ENCODE measurements at regions not wholly inside any gene's neighbourhood (a gene's known extent, or its start where the extent isn't known, plus 50 kb on each side); places are given as distances from the start of the nearest gene placed in this dataset.

DNA sequence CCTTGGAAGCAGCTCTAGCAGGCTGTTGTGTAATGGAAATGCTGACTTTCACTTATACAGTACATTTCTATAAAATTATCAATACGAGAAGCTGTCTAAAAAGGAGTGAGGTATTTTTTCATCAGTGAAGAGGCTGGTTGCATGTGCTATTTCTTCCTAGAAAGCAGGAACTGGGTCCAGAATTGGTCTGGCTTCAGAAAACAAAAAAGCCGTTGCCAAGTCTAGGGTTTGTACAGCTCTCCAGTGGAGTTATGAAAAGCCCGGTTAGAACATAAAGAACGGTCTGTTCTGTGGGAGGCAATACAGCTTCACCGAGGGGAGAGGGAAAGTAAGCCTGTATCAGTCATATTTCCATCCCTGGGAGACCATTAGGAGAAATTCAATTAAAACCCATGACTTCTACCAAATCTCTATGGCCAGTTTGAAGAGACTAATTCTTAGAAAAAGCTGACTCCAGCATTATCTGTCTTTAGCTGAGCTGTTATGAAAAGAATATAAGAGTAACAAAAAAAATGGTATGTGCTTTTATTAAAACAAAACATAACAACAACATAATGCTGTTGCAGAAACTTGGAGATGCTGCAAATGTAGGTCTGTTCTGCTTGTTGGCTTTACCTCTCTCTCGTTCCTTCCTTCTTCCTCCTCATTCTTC lies 217.0 kb downstream of the CMPK2 start:
- no peak for ATAC-seq (ENCODE audit: low read depth)
- H3K4me3 Mint-ChIP-seq, result no peak overlapping the region

DNA sequence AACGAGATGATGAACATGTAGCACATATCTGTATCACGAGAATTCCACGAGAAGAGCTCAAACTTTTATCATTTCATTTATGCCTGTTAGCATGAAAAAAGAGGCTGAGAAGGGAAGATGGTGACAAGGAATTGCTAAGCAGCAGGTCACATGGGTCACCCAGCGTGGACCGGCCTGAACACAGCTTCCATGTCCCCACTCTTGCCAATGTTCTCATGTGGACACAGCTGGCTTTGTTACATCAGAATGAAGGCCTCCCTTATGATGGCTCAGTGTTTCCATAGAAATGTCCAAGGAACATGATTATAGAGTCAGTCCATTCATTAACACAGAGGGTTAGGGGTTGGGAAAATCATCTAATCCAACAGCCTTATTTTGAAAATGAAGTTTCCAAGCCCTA lies 215.4 kb downstream of the CMPK2 start:
- H3K36me3 Mint-ChIP-seq, result no peaks in the 10 kb centered on the region
- H3K27ac Mint-ChIP-seq, result no peak overlapping the region
- H3K4me1 Mint-ChIP-seq, result no peaks in the 10 kb centered on the region
- ATAC-seq (ENCODE audit: low read depth) (no peak), DNase-seq (ENCODE audit: low spot score in 2 of 2) (no peak)
- no peaks in the 10 kb centered on the region for H3K27me3 Mint-ChIP-seq
- H3K9me3 Mint-ChIP-seq, result no peaks in the 10 kb centered on the region
- no peak overlapping the region for H3K4me3 Mint-ChIP-seq

More for the DNA sequence above, 217.0 kb downstream of the CMPK2 start:
- H3K9me3 Mint-ChIP-seq, result no peaks in the 10 kb centered on the region
- no peaks in the 10 kb centered on the region for H3K27me3 Mint-ChIP-seq
- DNase-seq (ENCODE audit: low spot score in 2 of 2), result no peak
- no peak overlapping the region for H3K27ac Mint-ChIP-seq
- no peaks in the 10 kb centered on the region for H3K4me1 Mint-ChIP-seq
- H3K36me3 Mint-ChIP-seq, result no peaks in the 10 kb centered on the region

DNA sequence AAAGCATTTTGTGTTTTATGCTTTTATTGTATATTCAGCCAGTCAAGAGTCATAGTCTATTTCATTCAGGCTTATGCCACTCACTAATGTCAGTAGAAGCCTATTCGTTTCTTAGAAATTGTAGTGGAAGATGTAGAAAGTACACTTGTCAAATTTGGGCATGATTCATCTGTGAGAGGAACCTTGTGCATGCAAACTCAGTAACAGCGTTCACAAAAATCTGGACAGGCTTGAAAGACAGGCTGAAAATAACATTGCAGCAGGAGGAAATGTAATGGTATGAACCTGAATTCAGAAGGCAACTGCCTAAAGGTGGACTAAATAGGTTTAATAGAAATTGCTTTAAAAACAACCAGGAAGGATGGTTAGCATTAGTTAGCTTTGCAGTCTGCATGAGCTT lies 213.5 kb downstream of the CMPK2 start:
- Mint-ChIP-seq H3K4me1 (no peaks in the 10 kb centered on the region), H3K4me3 (no peak overlapping the region), H3K9me3 (no peaks in the 10 kb centered on the region), H3K27me3 (peaks cover 2% of the 10 kb centered on the region), H3K36me3 (no peaks in the 10 kb centered on the region), H3K27ac (no peak overlapping the region)
- DNase-seq (ENCODE audit: low spot score in 2 of 2) (no peak), ATAC-seq (ENCODE audit: low read depth) (no peak)

DNA sequence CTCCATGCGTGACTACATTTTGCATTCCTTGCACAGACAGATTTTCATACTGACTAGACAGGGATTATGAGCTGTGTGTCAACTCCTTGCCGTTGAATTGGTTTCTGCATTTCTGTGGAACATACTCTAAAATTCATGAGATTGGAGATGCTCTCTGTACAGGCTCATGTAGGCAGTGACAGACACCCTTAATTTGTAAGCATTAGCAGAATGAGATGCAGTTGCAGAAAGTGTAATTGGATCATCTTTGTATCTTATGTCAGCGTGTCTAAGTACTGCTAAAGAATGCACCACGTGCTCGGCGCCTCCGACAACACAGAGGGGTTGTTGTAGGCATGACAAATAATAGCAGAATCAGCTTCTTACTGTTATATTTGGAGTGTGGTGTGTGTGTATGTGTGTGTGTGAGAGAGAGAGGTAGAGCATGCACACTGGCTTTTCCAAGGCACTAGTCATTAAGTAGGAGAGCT lies 212.4 kb downstream of the CMPK2 start:
- no peak for ATAC-seq (ENCODE audit: low read depth)
- peaks cover 2% of the 10 kb centered on the region for H3K27me3 Mint-ChIP-seq

DNA sequence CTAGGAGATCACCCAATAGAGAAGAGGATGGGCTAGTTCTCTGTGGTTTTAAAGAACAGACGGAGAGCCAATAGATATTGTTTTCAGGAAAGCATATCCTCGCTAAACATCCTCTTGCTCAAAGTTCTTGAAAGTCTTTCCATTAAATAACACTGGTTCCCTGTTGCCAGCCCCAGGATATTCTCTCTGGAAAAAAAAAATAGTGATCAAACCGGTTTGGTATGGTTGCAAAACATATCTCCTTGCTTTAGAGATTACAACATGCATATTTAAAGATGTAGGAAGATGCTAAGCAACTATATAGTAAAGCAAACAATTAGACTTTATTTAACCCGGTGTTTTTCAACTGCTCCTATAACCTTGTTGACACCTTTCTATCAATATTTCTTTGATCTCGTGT lies 211.4 kb downstream of the CMPK2 start:
- Mint-ChIP-seq H3K4me3 (no peak overlapping the region), H3K9me3 (peaks cover 1% of the 10 kb centered on the region), H3K36me3 (no peaks in the 10 kb centered on the region), H3K27ac (no peak overlapping the region), H3K4me1 (no peaks in the 10 kb centered on the region), H3K27me3 (peaks cover 2% of the 10 kb centered on the region)
- no peak for ATAC-seq (ENCODE audit: low read depth)
- DNase-seq (ENCODE audit: low spot score in 2 of 2), result no peak

More for the DNA sequence above, 212.4 kb downstream of the CMPK2 start:
- Mint-ChIP-seq H3K27ac (no peak overlapping the region), H3K4me1 (no peaks in the 10 kb centered on the region), H3K4me3 (no peak overlapping the region), H3K36me3 (no peaks in the 10 kb centered on the region), H3K9me3 (peaks cover 1% of the 10 kb centered on the region)
- DNase-seq (ENCODE audit: low spot score in 2 of 2), result no peak

DNA sequence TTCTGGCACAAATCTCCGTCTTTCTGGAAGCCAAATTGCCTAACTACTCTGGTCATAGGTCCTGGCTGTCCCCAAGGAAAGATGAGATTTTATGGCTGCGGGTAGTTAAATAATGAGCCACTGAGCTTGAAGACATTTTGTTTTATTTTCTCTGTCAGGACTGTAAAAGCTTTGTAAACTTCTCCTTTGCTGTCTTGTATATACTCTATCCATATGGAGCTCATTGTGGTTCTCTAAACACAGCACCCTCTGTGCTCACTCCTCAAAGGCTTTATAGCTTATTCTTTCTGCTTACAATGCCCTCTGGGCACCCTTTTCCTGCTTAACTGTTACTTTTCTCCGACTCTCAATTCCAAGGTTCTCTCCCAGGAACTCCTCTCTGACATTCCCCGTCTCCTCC lies 209.1 kb downstream of the CMPK2 start:
- Mint-ChIP-seq H3K4me1 (no peaks in the 10 kb centered on the region), H3K27ac (no peak overlapping the region), H3K27me3 (peaks cover 2% of the 10 kb centered on the region), H3K36me3 (no peaks in the 10 kb centered on the region), H3K9me3 (peaks cover 1% of the 10 kb centered on the region), H3K4me3 (no peak overlapping the region)
- ATAC-seq (ENCODE audit: low read depth) (no peak), DNase-seq (ENCODE audit: low spot score in 2 of 2) (no peak)

DNA sequence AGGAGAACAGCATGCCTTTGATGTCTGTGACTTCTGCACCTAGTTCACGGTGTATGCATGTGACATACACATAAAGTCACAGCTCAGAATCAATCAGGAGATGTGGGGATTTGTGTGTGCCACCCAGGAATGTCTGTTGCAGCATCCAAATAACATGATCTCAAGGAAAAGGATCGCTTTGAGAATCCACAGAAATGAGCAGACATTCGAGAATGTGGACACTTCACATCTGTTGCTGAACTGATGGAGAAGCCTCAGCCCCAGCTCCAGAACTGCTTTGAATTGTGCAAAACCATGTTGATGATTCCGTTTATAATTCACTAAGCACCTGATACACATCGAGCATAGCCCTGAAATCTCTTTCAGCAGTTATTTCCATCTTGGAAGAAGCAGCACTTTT lies 208.6 kb downstream of the CMPK2 start:
- H3K27ac Mint-ChIP-seq, result no peak overlapping the region
- no peaks in the 10 kb centered on the region for H3K4me1 Mint-ChIP-seq
- peaks cover 1% of the 10 kb centered on the region for H3K9me3 Mint-ChIP-seq
- no peak for ATAC-seq (ENCODE audit: low read depth)
- DNase-seq (ENCODE audit: low spot score in 2 of 2), result no peak
- no peak overlapping the region for H3K4me3 Mint-ChIP-seq
- H3K36me3 Mint-ChIP-seq, result no peaks in the 10 kb centered on the region
- H3K27me3 Mint-ChIP-seq, result peaks cover 2% of the 10 kb centered on the region

DNA sequence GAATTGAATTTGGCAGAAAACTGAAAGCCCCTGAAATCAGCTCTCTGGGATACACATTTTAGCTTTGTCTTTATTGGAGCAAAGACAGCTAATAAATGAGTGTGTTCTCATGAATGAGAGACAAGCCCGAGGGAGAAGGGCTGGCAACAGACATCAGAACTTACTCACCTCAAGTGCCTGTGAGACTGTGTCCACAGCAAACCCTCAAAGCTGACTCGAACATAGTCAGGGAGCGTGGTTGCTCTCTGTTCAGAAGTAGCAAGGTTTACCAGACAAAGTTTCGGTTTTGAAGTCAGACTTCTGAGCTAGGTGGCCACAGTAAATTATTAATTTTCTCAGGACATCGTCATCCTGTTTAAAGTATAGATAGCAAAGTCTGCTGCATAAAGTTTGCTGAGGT lies 207.9 kb downstream of the CMPK2 start:
- Mint-ChIP-seq H3K27me3 (peaks cover 2% of the 10 kb centered on the region), H3K4me3 (no peak overlapping the region), H3K27ac (no peak overlapping the region), H3K36me3 (no peaks in the 10 kb centered on the region), H3K9me3 (peaks cover 1% of the 10 kb centered on the region), H3K4me1 (no peaks in the 10 kb centered on the region)
- DNase-seq (ENCODE audit: low spot score in 2 of 2) (no peak), ATAC-seq (ENCODE audit: low read depth) (no peak)

DNA sequence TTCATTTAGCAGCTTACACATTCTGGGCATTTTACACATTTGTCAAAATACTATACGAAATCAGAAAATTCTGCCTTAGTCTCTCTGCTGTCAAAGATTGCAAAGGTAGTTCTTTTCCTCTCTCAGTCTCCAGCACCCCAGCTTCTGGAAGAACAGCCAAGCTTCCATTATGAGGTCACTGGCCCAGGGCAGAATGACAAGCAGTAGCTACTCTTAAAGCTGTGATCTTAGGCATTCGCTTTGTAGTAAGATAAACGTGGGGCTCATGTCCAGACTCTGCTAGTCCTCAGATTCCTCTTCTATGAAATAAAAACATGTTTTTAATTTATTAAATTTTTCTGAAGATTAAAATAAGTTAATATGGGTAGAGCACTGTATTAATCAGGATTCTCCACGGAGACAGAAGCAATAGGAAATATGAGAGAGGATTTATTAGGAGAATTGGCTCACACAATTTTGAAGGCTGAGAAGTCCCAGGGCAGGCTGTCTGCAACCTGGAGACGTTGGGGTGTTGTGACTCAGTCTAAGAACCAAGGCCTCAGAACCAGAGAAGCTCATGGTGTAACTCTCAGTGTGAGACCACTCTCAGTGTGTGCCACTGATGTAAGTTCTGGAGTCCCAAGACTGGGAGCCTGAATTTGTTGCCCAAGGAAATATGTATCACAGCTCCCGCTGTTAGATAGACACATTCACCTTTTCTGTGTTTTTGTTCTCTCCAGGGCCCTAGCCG lies 201.2 kb downstream of the CMPK2 start:
- no peaks in the 10 kb centered on the region for H3K36me3 Mint-ChIP-seq
- H3K27ac Mint-ChIP-seq, result no peak overlapping the region
- ATAC-seq (ENCODE audit: low read depth) (no peak), DNase-seq (ENCODE audit: low spot score in 2 of 2) (no peak)
- H3K9me3 Mint-ChIP-seq, result peaks cover 4% of the 10 kb centered on the region
- no peaks in the 10 kb centered on the region for H3K4me1 Mint-ChIP-seq
- peaks cover 2% of the 10 kb centered on the region for H3K27me3 Mint-ChIP-seq
- H3K4me3 Mint-ChIP-seq, result no peak overlapping the region

DNA sequence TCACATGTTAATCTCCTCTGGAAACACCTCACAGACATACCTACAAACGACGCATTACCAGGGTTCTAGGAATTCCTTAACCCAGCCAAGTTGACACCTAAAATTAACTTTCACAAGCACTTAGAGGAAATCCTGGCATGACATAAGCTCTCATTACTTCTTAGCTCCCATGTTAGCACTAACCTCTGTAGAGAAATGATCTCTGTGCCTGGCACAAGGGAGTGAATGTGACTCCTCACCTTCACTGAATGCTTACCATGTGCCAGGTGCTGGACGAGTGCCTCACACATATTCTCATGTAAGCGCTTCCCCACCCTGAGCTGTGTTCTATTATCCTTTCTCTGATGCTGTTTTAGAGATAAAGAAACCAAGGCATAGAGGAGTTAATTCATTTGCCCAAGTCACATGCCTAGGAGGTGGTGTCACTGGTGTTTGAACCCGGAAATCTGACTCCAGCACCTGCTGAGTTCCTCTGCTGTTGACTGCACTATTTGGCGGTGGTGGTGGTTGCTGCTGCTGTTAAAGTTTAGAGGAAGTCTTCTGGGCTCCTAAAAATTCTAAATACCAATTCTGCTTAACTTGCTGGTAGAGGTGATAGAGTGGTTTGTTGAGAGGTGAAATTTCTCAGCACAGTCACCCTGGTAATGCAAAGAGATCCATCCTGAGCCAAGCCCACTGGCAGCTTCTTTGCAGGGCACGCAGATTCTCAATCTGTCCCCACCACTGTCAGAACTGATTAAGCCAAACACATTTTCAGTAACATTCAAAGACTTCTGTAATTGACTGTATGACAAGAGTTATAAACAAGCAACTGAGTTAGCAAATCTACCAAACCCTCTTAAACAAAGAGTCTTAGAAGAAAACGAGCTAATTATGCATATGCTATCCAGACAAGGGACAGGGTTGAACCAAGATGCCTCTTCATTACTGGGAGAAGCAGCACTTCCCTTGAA lies 200.3 kb downstream of the CMPK2 start:
- Mint-ChIP-seq H3K9me3 (peaks cover 4% of the 10 kb centered on the region), H3K27ac (no peak overlapping the region), H3K36me3 (no peaks in the 10 kb centered on the region), H3K4me1 (no peaks in the 10 kb centered on the region), H3K4me3 (no peak overlapping the region), H3K27me3 (peaks cover 2% of the 10 kb centered on the region)
- DNase-seq (ENCODE audit: low spot score in 2 of 2) (no peak), ATAC-seq (ENCODE audit: low read depth) (no peak)

DNA sequence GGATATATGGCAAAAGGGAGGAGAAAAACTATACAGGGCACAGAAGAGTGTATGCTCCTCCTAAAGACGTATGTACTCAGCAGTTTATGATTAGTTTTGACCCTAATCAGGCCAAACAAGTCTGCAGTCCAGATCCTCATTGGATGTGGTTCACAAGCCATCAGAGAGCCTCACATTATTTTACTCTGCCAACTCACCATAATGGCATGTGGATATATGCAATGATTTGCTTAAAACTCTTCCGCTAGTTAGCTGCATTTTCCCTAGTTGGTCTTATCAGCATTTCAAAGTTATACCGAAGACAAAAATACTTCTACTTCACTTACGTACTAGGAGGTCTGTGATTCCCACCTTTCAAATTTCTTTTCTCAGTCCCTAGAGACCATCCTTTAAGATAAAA lies 198.4 kb downstream of the CMPK2 start:
- Mint-ChIP-seq H3K9me3 (peaks cover 4% of the 10 kb centered on the region), H3K36me3 (no peaks in the 10 kb centered on the region), H3K27me3 (peaks cover 2% of the 10 kb centered on the region), H3K27ac (no peak overlapping the region), H3K4me1 (no peaks in the 10 kb centered on the region), H3K4me3 (no peak overlapping the region)
- ATAC-seq (ENCODE audit: low read depth) (no peak), DNase-seq (ENCODE audit: low spot score in 2 of 2) (no peak)

DNA sequence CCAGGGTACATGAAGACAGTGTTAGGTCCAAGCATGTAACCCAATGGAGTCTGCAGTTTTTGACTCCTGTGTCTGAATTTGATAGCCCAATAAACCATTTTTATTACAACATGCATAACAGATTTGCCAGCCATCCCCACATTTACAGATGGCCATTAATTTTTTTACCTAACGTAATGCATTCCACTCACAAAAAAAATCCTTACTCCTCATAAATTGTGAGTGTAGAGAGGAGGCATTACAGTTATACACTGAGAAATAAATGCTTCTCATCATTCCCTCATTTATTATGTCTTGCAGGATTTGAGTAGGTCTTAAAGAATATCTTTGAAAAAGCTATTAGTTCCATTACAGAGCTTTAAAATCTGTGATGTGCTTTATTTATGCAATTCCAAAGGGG lies 193.8 kb downstream of the CMPK2 start:
- no peak overlapping the region for H3K4me3 Mint-ChIP-seq
- DNase-seq (ENCODE audit: low spot score in 2 of 2), result no peak
- H3K36me3 Mint-ChIP-seq, result no peaks in the 10 kb centered on the region
- peaks cover 2% of the 10 kb centered on the region for H3K27me3 Mint-ChIP-seq
- peaks cover 2% of the 10 kb centered on the region for H3K9me3 Mint-ChIP-seq
- no peak for ATAC-seq (ENCODE audit: low read depth)
- no peak overlapping the region for H3K27ac Mint-ChIP-seq
- no peaks in the 10 kb centered on the region for H3K4me1 Mint-ChIP-seq

DNA sequence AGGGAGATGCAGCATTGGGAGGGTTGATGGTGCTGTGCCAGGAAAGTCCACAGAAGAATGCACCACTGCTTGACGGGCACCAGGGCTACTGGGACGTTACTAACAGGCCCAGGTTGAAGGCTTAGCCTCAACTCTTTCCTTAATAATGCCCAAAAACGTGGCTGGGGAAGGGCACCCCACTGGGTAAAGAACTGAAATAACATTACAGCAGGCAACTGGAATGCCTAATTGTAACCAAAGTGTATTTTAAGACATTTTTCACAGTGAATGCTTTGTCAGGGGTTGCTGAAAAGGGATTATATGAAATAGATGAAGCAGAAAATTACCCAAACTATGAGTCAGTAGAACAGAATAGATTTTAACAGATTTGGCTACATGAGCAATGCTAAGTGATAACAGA lies 191.3 kb downstream of the CMPK2 start:
- Mint-ChIP-seq H3K4me1 (no peaks in the 10 kb centered on the region), H3K36me3 (no peaks in the 10 kb centered on the region), H3K27ac (no peak overlapping the region), H3K9me3 (no peaks in the 10 kb centered on the region), H3K27me3 (no peaks in the 10 kb centered on the region), H3K4me3 (no peak overlapping the region)
- no peak for ATAC-seq (ENCODE audit: low read depth)
- DNase-seq (ENCODE audit: low spot score in 2 of 2), result no peak

DNA sequence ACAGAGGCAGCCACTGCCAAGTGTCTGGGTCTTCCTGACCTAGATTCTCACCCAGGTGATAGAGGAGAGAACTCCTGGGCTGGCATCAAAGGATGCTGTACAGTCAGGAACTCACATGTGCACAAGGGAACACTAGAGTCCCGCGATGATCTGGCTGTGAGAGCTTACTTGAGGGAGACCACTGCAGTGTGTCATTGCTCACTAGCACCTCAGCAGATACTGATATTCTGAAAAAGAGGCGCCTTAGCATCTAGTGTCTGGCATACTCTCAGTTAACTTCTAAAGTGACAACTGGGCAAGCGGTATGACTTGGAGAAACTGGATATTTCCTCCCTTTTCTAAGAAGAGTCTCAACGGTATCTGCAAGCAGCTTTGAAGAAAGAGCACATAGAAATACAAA lies 189.9 kb downstream of the CMPK2 start:
- no peak overlapping the region for H3K27ac Mint-ChIP-seq
- H3K27me3 Mint-ChIP-seq, result peaks cover 3% of the 10 kb centered on the region
- ATAC-seq (ENCODE audit: low read depth), result no peak
- H3K4me1 Mint-ChIP-seq, result no peaks in the 10 kb centered on the region
- H3K36me3 Mint-ChIP-seq, result no peaks in the 10 kb centered on the region
- no peak for DNase-seq (ENCODE audit: low spot score in 2 of 2)
- no peaks in the 10 kb centered on the region for H3K9me3 Mint-ChIP-seq
- H3K4me3 Mint-ChIP-seq, result no peak overlapping the region

Measured in memory B cell (primary cell).